ENCODE measurements at regions not wholly inside any gene's neighbourhood (a gene's known extent, or its start where the extent isn't known, plus 50 kb on each side); places are given as distances from the start of the nearest gene placed in this dataset.

- TF ChIP-seq CTCF (IDR thresholded peaks at IDR 0.05; ENCODE audit: low read depth, low read length): no peak
- no peak overlapping the region for H3K4me3 ChIP-seq (ENCODE audit: low read depth, low read length)
These were observed 200.5 kb upstream of the NLRP1 start for GRCh38 chr17:5784791-5785190.

- no peak overlapping the region for H3K4me3 ChIP-seq (ENCODE audit: low read depth, low read length)
- no peak for TF ChIP-seq CTCF (IDR thresholded peaks at IDR 0.05; ENCODE audit: low read depth, low read length)
These were observed 201.0 kb upstream of the NLRP1 start for GRCh38 chr17:5785338-5785737.

- no peak overlapping the region for H3K4me3 ChIP-seq (ENCODE audit: low read depth, low read length)
- TF ChIP-seq CTCF (IDR thresholded peaks at IDR 0.05; ENCODE audit: low read depth, low read length): no peak
These were observed 201.7 kb upstream of the NLRP1 start for GRCh38 chr17:5785867-5786509.

DNA sequence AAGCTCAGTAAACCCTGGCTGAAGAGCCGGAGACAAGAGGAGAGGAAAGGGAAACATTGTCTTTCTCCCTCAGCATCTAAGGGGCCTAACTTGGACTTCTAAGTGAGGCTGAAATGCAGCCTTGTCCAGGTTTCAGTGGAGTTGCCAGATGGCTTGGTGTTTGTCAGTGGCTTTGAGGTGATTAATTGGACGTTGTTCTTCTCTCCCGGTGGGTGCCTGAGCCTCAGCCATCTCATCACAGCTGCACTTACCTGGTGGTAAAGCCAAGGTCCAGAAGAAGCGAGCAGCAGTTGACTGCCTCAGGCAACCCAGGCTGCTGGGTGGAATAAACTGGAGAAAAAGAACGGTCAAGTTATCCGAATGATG lies 202.2 kb upstream of the NLRP1 start:
- TF ChIP-seq CTCF (IDR thresholded peaks at IDR 0.05; ENCODE audit: low read depth, low read length): no peak
- H3K4me3 ChIP-seq (ENCODE audit: low read depth, low read length): no peak overlapping the region

DNA sequence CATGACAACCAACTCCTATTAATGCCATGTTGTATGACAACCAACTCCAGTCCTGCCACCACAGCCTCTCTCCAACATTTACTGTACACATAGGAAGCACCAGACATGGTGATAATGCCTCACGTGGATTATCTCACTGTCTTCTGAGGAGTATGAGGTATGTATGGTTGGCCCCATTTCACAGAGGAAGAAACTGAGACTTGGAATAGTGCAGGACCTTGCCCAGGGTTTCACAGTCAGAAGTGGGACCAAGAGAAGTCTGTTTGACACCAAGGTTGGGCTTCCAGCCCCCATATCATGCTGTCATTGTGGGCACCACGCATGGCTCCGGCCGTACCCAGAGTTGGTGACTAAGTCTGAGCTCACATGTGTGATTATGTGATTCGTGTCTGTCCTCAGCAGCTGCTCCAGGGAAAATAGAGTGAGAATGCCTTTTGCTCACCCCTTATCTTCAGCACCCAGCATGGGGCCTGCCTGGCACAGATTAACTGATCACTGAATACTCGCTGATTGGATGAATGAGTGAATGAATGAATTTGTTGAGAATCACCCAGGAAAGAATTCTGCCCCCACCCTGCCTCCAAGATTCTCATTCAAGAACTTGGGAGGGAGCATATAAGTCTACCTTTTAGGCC lies 204.1 kb upstream of the NLRP1 start:
- no peak for TF ChIP-seq CTCF (IDR thresholded peaks at IDR 0.05; ENCODE audit: low read depth, low read length)
- H3K4me3 ChIP-seq (ENCODE audit: low read depth, low read length): no peak overlapping the region

- H3K4me3 ChIP-seq (ENCODE audit: low read depth, low read length): no peak overlapping the region
- TF ChIP-seq CTCF (IDR thresholded peaks at IDR 0.05; ENCODE audit: low read depth, low read length): no peak
These were observed 205.2 kb upstream of the NLRP1 start for GRCh38 chr17:5789528-5789927.

- TF ChIP-seq CTCF (IDR thresholded peaks at IDR 0.05; ENCODE audit: low read depth, low read length): peak; percentile 25; the same call in 1 of the 2 replicates
- H3K4me3 ChIP-seq (ENCODE audit: low read depth, low read length): no peak overlapping the region
These were observed 208.8 kb upstream of the NLRP1 start for GRCh38 chr17:5793157-5793556.

Data from WI38 (cell line).